ENCODE measurements at regions not wholly inside any gene's neighbourhood (a gene's known extent, or its start where the extent isn't known, plus 50 kb on each side); places are given as distances from the start of the nearest gene placed in this dataset.
"Not testable (repeated sequence)": the region's sequence is repeated elsewhere in the genome, so short reads cannot be mapped to it uniquely, and the experiment has no call there.

GRCh38 chr3:21989341-21990042 lies 238.5 kb upstream of the ZNF385D start:
- no peak for DNase-seq (ENCODE audit: low read depth)

GRCh38 chr3:21991061-21991460 lies 240.1 kb upstream of the ZNF385D start:
- DNase-seq (ENCODE audit: low read depth) = no peak

DNA sequence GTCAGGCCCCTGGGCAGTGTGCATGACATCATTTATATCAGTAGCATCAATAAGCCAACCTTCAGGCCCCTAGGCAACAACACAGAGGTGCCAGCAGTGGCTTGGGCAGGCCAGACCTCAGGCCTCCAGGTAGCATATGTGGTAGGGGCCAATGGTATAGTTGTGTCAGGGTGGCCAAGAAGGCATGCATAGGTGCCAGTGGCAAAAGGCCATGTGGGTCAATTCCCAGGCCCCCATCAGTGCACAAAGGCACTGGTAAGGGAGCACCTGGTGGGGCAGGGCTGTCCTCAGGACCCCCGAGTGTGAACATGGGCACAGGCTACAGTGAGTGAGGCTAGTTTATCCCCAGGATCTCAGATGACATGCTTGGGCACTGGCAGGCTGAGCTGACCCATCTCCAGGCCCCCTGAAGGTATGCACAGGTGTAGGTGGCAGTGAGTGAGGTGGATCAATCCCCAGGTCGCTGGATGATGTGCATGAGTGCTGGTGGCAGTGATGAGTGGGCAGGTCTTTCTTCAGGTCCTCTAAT lies 244.1 kb upstream of the ZNF385D start:
- no peak for DNase-seq (ENCODE audit: low read depth)

GRCh38 chr3:22007368-22007767 lies 256.4 kb upstream of the ZNF385D start:
- DNase-seq (ENCODE audit: low read depth) = no peak

GRCh38 chr3:22010997-22011396 lies 260.0 kb upstream of the ZNF385D start:
- no peak for DNase-seq (ENCODE audit: low read depth)

DNA sequence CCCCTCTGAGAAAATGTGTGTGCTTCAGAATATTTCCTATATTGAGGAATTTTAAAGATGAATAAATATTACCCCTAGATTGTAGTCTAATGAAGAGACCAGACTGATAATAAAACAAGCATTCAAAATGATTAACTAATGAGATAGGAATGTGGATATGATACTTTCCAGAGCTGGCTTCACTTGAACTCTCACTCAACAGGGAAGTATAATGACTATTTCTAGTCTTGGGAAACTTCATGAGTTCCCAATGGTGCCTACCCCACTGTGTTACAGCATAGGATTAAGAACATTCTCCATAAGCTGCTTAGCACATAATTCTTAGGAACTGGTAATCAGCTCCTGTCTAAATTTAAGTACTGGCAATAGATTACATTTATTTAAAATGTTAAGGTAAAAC lies 261.5 kb upstream of the ZNF385D start:
- no peak for DNase-seq (ENCODE audit: low read depth)

- no peak for DNase-seq (ENCODE audit: low read depth)
Measured at GRCh38 chr3:22013641-22014040, 262.6 kb upstream of the ZNF385D start.

DNA sequence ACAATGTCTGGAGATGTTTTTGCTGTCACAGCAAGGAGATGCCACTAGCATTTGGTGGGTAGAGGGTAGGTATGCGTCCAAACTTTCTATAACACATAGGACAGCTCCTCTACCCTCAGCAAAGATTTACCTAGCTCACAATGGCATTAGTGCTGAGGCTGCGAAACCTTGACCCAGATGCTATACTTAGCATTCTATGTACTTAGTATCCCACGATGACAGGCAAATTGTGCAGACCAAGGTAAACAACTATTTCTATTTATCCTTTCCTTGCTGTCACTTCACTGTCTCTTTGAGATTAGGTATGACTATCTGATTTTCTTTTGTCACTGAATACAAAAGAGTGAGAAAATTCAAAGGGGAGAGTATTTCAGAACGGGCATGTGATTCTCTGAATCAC lies 265.2 kb upstream of the ZNF385D start:
- DNase-seq (ENCODE audit: low read depth) = no peak

GRCh38 chr3:22024638-22025037 lies 273.6 kb upstream of the ZNF385D start:
- not testable (repeated sequence) for DNase-seq (ENCODE audit: low read depth)

- no peak for DNase-seq (ENCODE audit: low read depth)
Measured at GRCh38 chr3:22029480-22029879, 278.5 kb upstream of the ZNF385D start.

GRCh38 chr3:22039161-22039560 lies 288.2 kb upstream of the ZNF385D start:
- no peak for DNase-seq (ENCODE audit: low read depth)

DNA sequence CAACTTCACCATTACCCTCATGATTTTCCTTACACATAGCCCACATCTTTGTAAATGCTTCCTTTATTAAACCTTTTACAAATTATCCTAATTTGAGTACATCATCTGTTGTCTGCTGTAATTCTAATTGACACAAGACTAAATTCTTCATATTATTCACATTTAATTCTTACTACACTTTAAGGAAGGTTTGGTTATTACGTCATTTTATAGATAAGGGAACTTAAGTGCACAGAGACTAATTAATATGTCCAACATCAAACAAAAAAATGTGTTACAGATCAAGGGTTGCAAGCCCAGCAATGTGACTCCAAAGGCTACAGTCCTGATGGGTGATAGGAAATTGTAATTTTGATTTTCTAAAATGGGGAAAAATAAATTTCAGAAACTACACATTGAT lies 289.1 kb upstream of the ZNF385D start:
- DNase-seq (ENCODE audit: low read depth) = no peak

- no peak for DNase-seq (ENCODE audit: low read depth)
Measured at GRCh38 chr3:22045882-22046281, 294.9 kb upstream of the ZNF385D start.

DNA sequence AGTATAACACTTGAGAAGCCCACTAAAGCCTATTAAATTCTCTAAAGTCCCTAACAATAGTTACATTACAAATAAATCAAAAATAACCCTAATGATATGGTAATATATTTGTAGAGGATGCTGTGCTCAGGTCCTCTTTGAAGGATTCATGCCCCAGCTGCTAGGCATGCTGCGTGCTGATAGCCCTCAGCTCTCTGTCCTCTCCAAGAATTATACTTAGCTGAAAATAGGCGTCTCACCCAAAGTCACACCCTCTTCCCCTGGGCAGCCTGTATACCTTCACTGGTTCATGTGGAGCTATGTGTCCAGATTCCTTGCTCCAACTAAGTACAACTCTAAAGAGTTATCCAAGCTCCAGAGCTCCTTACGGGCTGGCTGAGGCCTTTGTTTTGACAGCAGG lies 312.5 kb upstream of the ZNF385D start:
- no peak for DNase-seq (ENCODE audit: low read depth)

- DNase-seq (ENCODE audit: low read depth) = no peak
Measured at GRCh38 chr3:22068619-22069018, 317.6 kb upstream of the ZNF385D start.

DNA sequence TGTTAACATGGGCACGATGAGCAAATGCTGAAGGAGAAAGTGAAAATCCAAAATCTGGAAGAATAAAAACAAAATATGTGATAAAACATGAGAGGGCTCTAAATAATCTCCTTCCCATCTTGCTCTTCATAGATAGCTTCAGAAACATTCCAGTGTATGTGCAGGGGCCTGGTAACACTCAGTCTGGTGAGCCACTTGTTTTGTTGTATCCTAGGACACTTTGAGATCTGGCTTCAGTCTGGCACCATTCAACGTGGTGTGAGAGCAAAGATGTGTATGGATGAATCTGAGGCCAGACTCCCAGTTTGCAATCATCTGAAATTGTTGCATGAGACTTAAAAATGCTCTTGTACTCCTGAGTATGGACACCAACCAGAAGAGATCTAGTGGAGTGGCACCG lies 337.2 kb upstream of the ZNF385D start:
- no peak for DNase-seq (ENCODE audit: low read depth)

GRCh38 chr3:22089284-22089683 lies 338.3 kb upstream of the ZNF385D start:
- DNase-seq (ENCODE audit: low read depth) = no peak

DNA sequence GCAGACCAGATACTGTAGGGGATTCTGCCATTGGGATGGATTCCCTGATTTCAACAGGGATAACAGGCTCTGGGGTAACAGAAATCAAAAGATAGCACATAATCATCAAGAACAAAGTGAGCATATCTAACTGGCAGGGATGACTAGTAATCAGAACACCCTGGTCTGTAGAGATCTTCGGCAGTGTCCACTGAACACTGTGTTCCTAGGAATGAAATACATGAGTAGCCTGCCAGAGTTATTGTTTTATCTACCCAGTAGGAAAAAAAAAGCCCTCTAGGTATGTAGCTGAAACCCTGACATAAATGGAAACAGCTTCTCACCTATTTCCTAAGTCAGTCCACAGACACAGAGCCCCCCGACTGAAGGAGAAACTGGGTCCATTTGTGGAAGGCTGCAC lies 340.3 kb upstream of the ZNF385D start:
- no peak for DNase-seq (ENCODE audit: low read depth)

- DNase-seq (ENCODE audit: low read depth) = no peak
Measured at GRCh38 chr3:22098021-22098420, 347.0 kb upstream of the ZNF385D start.

DNA sequence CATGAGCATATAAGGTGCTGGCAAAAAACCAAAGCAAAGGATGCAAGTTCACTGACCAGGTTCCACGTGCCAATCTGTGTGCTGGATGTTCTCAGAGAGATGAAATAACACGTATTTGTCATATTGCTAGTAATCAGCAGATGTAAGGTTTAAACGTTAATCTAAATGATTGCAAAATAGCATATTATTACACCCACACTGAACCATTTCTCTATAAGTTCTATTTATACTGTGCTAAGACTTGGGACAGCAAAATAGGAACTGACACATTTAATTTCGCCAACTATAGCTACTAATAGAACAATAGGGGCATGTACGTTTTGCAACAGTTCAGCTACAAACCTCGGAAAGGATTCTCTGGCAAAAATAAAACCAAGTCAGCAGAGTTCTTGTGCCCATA lies 350.3 kb upstream of the ZNF385D start:
- DNase-seq (ENCODE audit: low read depth) = no peak

DNA sequence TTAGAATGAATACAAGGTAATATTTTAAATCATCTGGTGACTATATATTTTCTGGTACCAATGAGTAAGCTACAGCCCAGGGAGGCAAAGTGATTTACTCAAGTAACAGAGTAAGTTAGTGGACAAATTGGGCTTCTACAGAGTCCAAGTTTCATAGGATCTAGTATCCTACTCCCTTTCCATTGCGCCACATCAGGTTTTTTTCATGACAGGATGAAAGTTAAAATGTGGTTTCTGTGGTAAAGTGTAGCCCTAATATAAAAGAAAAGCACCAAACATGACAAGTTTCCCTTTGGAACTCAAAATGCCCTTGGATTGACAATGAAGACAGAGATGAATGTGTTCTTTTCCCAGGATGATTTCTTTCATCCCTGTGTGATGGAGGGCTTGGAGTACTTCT lies 350.8 kb upstream of the ZNF385D start:
- DNase-seq (ENCODE audit: low read depth) = no peak

DNA sequence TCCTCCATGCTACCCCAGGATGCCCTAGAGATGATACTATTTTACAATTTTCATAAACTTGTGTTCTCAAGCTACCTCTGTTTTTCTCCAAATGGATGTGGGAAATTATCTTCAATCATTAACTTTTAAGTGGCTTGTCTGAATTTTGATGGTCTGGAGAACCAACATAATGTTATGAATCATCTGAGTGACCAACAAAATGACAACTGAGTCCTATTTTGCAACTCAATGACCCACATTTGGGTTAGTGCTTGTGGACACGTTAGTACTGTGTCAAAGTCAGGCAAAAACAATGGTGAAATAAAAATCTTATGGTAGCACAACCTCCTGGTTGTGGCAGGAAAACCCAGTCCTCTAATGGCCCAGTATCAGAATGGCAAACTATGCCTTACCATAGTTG lies 352.4 kb upstream of the ZNF385D start:
- no peak for DNase-seq (ENCODE audit: low read depth)

DNA sequence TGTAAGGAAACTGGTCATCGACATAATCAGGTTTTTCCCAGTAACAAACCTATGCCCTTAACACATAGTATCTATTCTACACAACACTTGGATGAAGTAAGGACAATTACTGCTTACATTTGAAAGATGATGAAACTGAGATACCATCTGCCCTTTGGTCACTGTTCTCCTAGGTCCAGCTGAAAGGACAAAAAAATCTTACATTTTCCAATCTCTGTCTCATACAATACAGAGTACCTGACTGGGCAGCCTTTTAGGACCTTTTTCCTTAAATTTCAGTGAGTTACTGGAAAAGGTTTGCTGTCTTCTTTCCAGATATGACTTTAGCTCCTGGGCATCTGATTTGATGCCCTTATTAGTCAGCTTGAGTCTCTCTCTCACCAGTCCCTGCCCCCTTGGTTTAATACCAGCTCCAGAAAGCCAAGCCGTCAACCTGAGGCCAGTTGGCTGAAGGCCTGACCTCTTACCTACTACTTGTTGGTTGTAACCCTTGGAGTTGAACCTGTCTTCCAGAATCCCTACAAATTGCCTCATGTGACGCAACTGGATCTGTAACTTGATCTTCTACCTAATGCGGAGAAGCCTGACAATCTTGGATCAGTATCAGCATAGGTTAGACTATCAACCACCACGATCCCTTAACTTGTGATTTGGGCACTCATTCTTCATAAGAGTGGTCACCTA lies 355.3 kb upstream of the ZNF385D start:
- DNase-seq (ENCODE audit: low read depth) = no peak

DNA sequence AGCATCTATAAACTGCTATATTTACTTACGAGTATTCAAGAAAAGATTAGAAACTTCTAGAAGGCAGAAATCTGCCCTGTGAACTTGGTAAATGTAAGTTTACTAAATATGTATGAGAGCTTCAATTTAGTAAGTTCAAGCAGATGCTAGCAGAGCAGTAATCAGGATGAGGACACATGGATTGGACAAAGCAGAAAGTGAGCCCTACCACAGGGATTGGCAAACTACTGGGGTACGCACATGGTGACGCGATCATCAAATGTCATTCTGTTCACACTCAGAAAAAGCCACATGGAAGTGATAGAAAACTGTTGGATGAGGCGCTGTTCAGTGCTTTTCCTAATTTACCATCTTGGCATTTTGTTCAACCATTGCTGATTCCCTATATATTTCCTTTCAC lies 360.2 kb upstream of the ZNF385D start:
- no peak for DNase-seq (ENCODE audit: low read depth)

Data from activated T-cell treated with anti-CD3 and anti-CD28 coated beads for 1 hour (primary cell).